ENCODE measurements at regions not wholly inside any gene's neighbourhood (a gene's known extent, or its start where the extent isn't known, plus 50 kb on each side); places are given as distances from the start of the nearest gene placed in this dataset.

DNA sequence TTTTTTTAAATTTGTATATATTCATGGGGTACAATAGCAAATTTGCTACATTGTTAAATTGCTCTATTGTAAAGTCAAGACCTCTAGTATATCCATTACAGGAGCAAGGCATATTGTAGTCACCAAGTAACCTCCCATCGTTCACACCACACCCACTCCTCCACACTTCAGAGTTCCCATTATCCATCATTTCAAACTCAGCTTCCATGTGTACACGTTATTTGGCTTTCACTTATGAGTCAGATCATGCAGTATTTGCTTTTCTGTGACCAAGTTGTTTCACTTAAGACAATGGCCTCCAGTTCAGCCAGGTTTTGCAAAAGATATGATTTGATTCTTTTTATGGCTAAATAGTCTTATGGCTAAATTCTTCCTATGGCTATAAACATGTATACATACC, 2614.2 kb downstream of the PCDH7 start:
- TF ChIP-seq POLR2A (IDR thresholded peaks at IDR 0.05; ENCODE audit: low read depth, low read length) (no peak), POLR2AphosphoS5 (IDR thresholded peaks at IDR 0.05; ENCODE audit: low read depth, low read length) (no peak), TAF1 (IDR thresholded peaks at IDR 0.05; ENCODE audit: borderline replicate concordance, low read depth, low read length) (no peak)
